Caco-2 (cell line): ENCODE measurements at regions not wholly inside any gene's neighbourhood (a gene's known extent, or its start where the extent isn't known, plus 50 kb on each side); places are given as distances from the start of the nearest gene placed in this dataset.

Experiments
- BruUV-seq: library from RNA; stranded (reverse); fragments of 400-500 nt; replicated peaks from 2 replicates; lab custom pipeline; 2021; lab: Mats Ljungman, UMichigan
- CTCF ChIA-PET: fragments of 300-600 bp; sonication (Branson Sonifier 250); formaldehyde crosslinking; loops from one replicate; lab custom pipeline; 2022; ENCODE audit warnings: antibody characterized with exemption; lab: Charles Lee
- POLR2A ChIA-PET: fragments of 300-600 bp; sonication (Branson Sonifier 250); formaldehyde crosslinking; loops from one replicate; lab custom pipeline; 2022; ENCODE audit warnings: antibody characterized with exemption; lab: Charles Lee
- DNase-seq, 2 experiments: peaks; one replicate each; pipeline versions ENCODE4 v3.0.0 to v3.0.0-alpha.2; 2020 to 2022
- H3K27me3 ChIP-seq: replicated peaks from 2 replicates; pipeline ENCODE4 v1.6.0; 2011; ENCODE audit warnings: low read length; ENCODE audit not compliant: control insufficient read depth, insufficient read depth
- H3K36me3 ChIP-seq: 2 replicates; pipeline ENCODE4 v1.5.1; 2011; ENCODE audit warnings: low read length; ENCODE audit not compliant: control insufficient read depth, insufficient read depth
- H3K4me1 ChIP-seq: fragments of 250-450 bp; sonication (Bioruptor Pico); 2 replicates; pipeline ENCODE4 v1.5.1; 2020; ENCODE audit warnings: mild to moderate bottlenecking
- H3K4me3 ChIP-seq: 2 replicates; pipeline ENCODE4 v1.5.1; 2011; ENCODE audit warnings: low read depth, mild to moderate bottlenecking, control low read depth, low read length
- H3K9me3 ChIP-seq: fragments of 250-450 bp; sonication (Bioruptor Pico); 2 replicates; pipeline ENCODE4 v1.5.1; 2020; ENCODE audit warnings: mild to moderate bottlenecking, moderate library complexity
- H3K27ac Mint-ChIP-seq: one replicate; pipeline ENCODE4 v1.8.0; 2022; ENCODE audit warnings: mixed read lengths; ENCODE audit not compliant: unreplicated experiment
- H3K27me3 Mint-ChIP-seq: one replicate; pipeline ENCODE4 v1.8.0; 2022; ENCODE audit warnings: mixed read lengths; ENCODE audit not compliant: insufficient read depth, unreplicated experiment
- H3K36me3 Mint-ChIP-seq: one replicate; pipeline ENCODE4 v1.8.0; 2022; ENCODE audit warnings: mild to moderate bottlenecking, mixed read lengths; ENCODE audit not compliant: insufficient read depth, unreplicated experiment
- H3K4me1 Mint-ChIP-seq: one replicate; pipeline ENCODE4 v1.8.0; 2022; ENCODE audit warnings: low read depth, mixed read lengths; ENCODE audit not compliant: unreplicated experiment
- H3K4me3 Mint-ChIP-seq: one replicate; pipeline ENCODE4 v1.8.0; 2022; ENCODE audit warnings: mild to moderate bottlenecking, moderate library complexity, mixed read lengths; ENCODE audit not compliant: unreplicated experiment
- H3K9me3 Mint-ChIP-seq: one replicate; pipeline ENCODE4 v1.8.0; 2022; ENCODE audit warnings: mixed read lengths; ENCODE audit not compliant: unreplicated experiment
- intact Hi-C: fragments of 100-400 bp; cut with micrococcal nuclease; formaldehyde crosslinking; loops from one replicate; pipeline ENCODE4 v1.10.0; 2022; ENCODE audit not compliant: unreplicated experiment
- TF ChIP-seq, protein P1 (sequence below), 2 experiments: fragments of 200-600 bp in 1 of 2; IDR thresholded peaks; 1 replicate in 1 of 2; 2 replicates in 1 of 2; pipeline versions ENCODE4 v1.5.1 to v1.8.0; 2011 to 2022; ENCODE audit warnings: antibody characterized with exemption in 1 of 2, control low read depth in 1 of 2, inconsistent platforms in 1 of 2, low read depth in 1 of 2, low read length in 1 of 2, mild to moderate bottlenecking in 1 of 2, moderate library complexity in 1 of 2; ENCODE audit not compliant: insufficient read depth in 1 of 2, severe bottlenecking in 1 of 2, unreplicated experiment in 1 of 2

- DNase-seq, result no peak
- no peaks in the 10 kb centered on the region for H3K9me3 ChIP-seq
- no peaks in the 10 kb centered on the region for H3K27me3 ChIP-seq
- CTCF ChIA-PET, result no interaction called here
- H3K9me3 Mint-ChIP-seq, result no peaks in the 10 kb centered on the region
- H3K27me3 Mint-ChIP-seq, result no peaks in the 10 kb centered on the region
- H3K36me3 ChIP-seq, result no peaks in the 10 kb centered on the region
- no TSS peak for BruUV-seq
- H3K27ac Mint-ChIP-seq, result no peak overlapping the region
- no peak overlapping the region for H3K4me3 Mint-ChIP-seq
- intact Hi-C loops, result no loop called here
- POLR2A ChIA-PET, result no interaction called here
- peaks cover 13% of the 10 kb centered on the region for H3K4me1 ChIP-seq
- H3K4me1 Mint-ChIP-seq, result peaks cover 9% of the 10 kb centered on the region
- H3K4me3 ChIP-seq, result no peak overlapping the region
- H3K36me3 Mint-ChIP-seq, result no peaks in the 10 kb centered on the region
- TF ChIP-seq, protein P1, sequence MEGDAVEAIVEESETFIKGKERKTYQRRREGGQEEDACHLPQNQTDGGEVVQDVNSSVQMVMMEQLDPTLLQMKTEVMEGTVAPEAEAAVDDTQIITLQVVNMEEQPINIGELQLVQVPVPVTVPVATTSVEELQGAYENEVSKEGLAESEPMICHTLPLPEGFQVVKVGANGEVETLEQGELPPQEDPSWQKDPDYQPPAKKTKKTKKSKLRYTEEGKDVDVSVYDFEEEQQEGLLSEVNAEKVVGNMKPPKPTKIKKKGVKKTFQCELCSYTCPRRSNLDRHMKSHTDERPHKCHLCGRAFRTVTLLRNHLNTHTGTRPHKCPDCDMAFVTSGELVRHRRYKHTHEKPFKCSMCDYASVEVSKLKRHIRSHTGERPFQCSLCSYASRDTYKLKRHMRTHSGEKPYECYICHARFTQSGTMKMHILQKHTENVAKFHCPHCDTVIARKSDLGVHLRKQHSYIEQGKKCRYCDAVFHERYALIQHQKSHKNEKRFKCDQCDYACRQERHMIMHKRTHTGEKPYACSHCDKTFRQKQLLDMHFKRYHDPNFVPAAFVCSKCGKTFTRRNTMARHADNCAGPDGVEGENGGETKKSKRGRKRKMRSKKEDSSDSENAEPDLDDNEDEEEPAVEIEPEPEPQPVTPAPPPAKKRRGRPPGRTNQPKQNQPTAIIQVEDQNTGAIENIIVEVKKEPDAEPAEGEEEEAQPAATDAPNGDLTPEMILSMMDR (IDR thresholded peaks at IDR 0.05; ENCODE audit: insufficient read depth in 1 of 2, low read depth in 1 of 2, low read length in 1 of 2, severe bottlenecking in 1 of 2, unreplicated experiment in 1 of 2), result no peak
These were observed 357.1 kb upstream of the PROK2 start for GRCh38 chr3:72142028-72142427.

GRCh38 chr3:72141264-72141663 is 356.3 kb upstream of the PROK2 start:
- no peaks in the 10 kb centered on the region for H3K9me3 ChIP-seq
- POLR2A ChIA-PET, result no interaction called here
- H3K4me3 Mint-ChIP-seq, result no peak overlapping the region
- no peaks in the 10 kb centered on the region for H3K36me3 Mint-ChIP-seq
- TF ChIP-seq, protein P1 (IDR thresholded peaks at IDR 0.05; ENCODE audit: insufficient read depth in 1 of 2, low read depth in 1 of 2, low read length in 1 of 2, severe bottlenecking in 1 of 2, unreplicated experiment in 1 of 2), result no peak
- BruUV-seq, result no TSS peak
- no peak overlapping the region for H3K27ac Mint-ChIP-seq
- CTCF ChIA-PET, result no interaction called here
- peaks cover 3% of the 10 kb centered on the region for H3K27me3 Mint-ChIP-seq
- peaks cover 9% of the 10 kb centered on the region for H3K4me1 Mint-ChIP-seq
- no peak overlapping the region for H3K4me3 ChIP-seq
- intact Hi-C loops, result no loop called here
- peaks cover 13% of the 10 kb centered on the region for H3K4me1 ChIP-seq
- H3K9me3 Mint-ChIP-seq, result no peaks in the 10 kb centered on the region
- no peak for DNase-seq
- H3K27me3 ChIP-seq, result no peaks in the 10 kb centered on the region
- H3K36me3 ChIP-seq, result no peaks in the 10 kb centered on the region

GRCh38 chr3:72139316-72139715 is 354.4 kb upstream of the PROK2 start:
- no peaks in the 10 kb centered on the region for H3K36me3 ChIP-seq
- no peak for DNase-seq
- BruUV-seq, result no TSS peak
- H3K4me3 ChIP-seq, result no peak overlapping the region
- H3K4me1 ChIP-seq, result 0 out of 2 replicates have a peak, but pooled peaks cover 3% of the 10 kb centered on the region
- no peak overlapping the region for H3K4me3 Mint-ChIP-seq
- no peaks in the 10 kb centered on the region for H3K9me3 Mint-ChIP-seq
- intact Hi-C loops, result no loop called here
- peaks cover under 1% of the 10 kb centered on the region for H3K4me1 Mint-ChIP-seq
- TF ChIP-seq, protein P1 (IDR thresholded peaks at IDR 0.05; ENCODE audit: insufficient read depth in 1 of 2, low read depth in 1 of 2, low read length in 1 of 2, severe bottlenecking in 1 of 2, unreplicated experiment in 1 of 2), result no peak
- no peaks in the 10 kb centered on the region for H3K36me3 Mint-ChIP-seq
- H3K27me3 ChIP-seq, result no peaks in the 10 kb centered on the region
- no peaks in the 10 kb centered on the region for H3K9me3 ChIP-seq
- ChIA-PET POLR2A (no interaction called here), CTCF (no interaction called here)
- H3K27ac Mint-ChIP-seq, result no peak overlapping the region
- H3K27me3 Mint-ChIP-seq, result peaks cover 3% of the 10 kb centered on the region
